GM21367 (cell line): ENCODE measurements at regions not wholly inside any gene's neighbourhood (a gene's known extent, or its start where the extent isn't known, plus 50 kb on each side); places are given as distances from the start of the nearest gene placed in this dataset.
"Not testable (repeated sequence)": the region's sequence is repeated elsewhere in the genome, so short reads cannot be mapped to it uniquely, and the experiment has no call there.

Experiments used
- ATAC-seq: cut with Tn5 transposase; IDR thresholded peaks from one replicate; pipeline ENCODE4 v1.9.1; 2021; ENCODE audit not compliant: unreplicated experiment

DNA sequence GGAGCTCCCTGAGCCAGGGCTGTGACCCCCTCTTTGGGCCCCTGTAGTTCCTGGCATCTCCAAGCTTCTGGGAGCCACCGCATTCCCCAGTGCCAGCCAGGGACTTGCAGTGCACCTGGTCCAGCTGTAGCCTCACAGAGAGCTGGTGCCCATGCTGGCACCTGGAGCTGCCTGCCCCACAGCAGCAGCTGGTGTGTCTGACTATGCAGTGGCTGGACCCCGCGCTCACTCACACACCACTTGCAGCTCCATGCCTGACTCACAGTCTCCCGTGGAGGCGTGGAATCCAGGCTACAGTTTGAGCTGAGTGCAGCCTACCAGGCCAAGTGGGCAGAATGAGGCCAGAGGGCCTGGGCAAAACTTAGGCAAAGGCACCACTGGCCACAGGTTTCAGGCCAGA lies 102.2 kb upstream of the NAMPT start:
- ATAC-seq = no peak

DNA sequence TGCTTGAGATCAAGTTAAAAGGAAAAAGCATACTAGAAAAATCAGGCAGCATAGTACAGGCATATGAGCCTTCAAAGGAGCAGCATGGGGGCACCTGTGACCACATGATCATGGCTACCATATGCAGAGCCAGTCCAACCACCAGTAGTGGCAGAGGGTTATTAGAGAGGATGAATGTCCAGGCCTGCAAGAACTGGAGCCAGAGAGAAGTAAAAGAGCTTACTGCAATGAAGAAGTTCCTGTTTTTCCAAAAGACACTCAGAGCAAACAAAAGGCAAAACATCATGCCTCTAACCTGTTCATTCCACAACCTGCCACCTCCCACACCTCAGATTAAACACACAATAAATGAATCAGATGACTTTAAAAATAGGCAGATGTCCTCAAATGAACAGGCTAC lies 99.6 kb upstream of the NAMPT start:
- ATAC-seq = no peak

DNA sequence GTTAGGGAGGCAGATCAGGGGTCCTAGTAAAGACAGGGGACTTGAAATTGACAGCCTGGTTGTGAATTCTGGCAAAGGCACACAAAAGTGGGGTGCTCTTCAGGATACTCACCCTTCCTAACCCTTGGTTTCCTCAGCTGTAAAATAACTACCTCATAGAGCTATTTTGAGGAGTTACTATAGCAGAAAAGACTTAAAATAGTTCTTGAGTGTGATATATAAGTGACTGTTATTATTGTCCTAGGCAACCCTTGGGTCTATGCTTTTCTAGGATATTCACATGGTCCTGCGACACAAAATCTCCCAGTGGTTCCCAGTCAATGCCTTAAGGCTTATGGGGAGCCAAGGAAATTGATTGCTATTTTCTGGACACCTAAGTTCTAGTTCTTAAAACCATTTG lies 98.1 kb upstream of the NAMPT start:
- no peak for ATAC-seq

DNA sequence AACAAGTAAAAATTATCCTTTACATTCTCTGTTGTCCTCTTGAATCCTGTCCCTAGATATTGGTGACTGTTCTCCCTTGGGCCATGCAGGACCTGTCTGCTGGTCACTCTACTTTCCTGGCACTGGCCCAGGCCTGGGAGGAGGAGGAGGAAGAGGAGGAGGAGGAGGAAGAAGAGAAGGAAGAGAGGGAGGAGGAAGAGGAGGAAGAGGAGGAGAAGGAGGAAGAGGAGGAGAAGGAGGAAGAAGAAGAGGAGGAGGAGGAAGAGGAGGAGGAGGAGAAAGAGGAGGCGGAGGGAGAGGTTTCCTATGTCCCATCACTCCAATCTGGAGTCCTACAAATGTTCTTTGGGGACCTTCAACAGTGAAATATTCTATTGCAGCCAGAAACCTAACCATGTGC lies 97.3 kb upstream of the NAMPT start:
- ATAC-seq = no peak

DNA sequence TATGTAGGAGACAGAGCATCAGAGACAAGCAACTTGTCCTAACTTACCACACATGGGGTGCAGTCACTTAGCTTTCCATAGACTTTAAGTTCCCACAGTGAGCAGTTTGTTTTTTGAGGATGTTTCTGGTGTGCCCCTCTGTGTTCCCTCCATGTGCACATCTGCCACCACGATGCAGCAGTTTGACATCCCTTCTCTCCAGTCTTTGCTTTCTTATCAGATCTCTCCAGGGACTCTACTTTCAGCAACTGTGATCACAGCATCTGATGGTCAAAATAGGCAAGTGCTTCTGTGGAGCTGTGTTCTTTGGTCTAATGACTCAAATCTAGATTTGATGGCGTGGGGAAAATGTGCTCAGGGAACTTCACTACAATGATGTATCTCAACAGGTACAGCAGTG lies 96.5 kb upstream of the NAMPT start:
- no peak for ATAC-seq

DNA sequence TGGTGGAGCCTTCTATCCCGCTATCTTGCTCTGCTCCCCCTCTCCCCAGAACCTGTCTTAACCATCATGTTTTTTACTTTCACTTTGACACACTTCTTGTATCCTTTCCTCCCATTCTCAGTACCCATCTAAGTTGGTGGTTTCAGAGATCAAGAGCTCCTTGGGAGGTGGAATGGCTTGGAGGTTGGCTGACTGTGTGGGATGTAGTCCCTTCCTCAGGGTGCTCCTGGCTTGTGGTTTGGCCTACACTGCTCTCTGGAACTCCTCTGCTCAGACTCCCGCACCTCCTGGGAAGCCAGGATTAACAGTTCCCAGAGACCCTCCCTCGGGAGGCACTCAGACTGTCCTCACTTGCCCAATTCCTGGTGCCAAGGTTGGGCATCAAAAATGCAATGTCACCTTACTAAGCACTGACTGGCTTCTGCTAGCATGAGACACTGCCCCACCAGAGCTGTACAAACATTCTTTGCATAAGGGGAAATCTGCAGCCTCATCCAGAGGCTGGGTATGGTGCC lies 93.1 kb upstream of the NAMPT start:
- ATAC-seq = no peak

DNA sequence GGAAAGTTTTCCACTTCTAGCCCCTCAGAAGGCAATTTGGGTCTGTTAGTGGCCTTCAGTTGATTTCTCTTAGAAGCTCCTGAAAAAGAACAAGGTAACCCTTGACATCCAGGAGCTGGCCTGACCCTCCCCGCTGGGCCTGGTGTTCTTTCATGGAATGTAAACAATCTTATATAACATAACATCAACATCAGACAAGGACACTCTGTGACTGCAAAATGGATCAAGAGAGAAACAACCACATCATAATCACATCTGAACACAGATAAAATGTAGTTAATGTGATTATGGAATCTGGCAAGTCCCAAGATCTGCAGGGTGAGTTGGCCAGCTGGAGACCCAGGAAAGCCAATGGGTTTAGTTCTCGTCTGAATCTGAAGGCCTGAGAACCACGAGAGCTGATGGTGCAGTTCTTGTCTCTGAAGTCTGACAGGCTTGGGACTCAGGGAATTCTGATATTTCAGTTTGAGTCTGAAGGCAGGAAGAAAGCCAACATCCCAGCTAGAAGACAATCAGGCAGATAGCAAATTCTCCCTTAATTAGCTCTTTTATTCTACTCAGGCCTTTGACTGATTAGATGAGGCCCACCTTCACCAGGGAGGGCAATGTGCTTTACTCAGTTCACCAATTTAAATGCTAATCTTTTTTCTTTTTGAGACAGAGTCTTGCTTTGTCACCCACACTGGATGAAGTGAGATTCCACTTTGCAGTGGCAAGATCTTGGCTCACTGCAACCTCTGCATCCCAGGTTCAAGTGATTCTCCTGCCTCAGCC lies 91.4 kb upstream of the NAMPT start:
- ATAC-seq = no peak

DNA sequence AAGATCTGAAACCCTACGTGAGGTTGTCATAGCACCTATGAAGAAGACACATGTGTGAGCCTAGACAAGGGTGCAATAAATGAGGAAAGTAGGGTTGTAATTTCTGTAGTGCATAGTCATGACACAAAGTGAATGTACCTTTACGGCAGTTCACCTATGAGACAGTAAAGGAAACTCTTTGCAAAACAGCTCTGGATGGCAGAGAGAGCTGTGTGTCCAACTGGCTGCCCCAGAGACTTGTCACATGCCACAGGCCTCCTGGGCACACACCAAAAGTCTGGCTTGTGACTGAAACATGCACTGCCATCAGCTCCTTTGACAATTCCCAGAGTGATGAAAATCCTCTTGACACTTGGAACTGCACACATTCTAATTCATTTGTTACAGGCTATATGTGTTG lies 90.7 kb upstream of the NAMPT start:
- no peak for ATAC-seq

DNA sequence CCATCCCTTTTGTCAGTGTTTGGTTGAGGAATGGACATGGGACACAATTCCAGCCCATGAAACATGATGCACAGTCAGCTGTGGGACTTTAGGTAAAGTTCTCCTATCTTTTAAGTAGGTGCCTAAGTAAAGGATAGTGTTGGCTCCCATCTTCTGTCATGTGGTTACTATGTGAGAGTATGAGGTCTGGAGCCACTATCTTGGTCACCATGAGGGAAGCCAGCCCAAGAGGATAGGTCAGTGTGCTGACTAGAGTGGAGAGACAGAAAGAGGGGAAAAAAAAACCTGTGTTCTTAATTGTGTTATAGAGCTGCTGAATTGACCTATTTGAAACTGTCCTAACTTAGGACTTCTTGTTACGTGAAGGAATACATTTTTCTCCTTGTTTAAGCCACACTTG lies 89.7 kb upstream of the NAMPT start:
- ATAC-seq = no peak

DNA sequence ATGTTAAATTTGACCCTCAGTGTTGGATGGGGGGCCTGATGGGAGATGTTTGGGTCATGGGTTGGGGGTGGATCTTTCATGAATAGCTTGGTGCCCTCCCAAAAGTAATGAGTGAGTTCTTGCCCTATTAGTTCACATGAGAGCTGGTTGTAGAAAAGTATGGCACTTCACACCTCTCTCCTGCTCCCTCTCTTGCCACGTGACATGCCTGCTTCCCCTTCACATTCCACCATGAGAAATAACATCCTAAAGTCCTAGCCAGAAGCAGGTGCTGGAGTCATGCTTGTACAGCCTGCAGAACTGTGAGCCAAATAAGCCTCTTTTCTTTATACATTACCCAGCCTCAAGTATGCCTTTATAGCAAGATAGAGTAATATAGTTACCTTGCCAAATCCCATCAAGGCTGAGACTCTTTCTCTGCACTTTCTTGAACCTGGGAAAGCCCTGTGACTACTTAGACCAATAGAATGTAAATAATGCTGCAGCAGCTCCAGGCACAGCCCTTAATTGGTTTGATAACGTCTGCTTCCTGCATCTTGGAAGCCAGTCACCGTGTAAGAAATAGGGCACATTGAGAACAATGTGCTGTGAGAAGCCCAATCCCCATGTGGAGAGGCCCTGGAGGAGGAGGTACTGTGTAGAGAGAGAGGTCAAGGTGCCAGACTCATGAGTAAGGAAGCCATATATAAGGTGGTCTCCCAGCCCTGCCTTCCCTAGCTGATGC lies 88.0 kb upstream of the NAMPT start:
- no peak for ATAC-seq

DNA sequence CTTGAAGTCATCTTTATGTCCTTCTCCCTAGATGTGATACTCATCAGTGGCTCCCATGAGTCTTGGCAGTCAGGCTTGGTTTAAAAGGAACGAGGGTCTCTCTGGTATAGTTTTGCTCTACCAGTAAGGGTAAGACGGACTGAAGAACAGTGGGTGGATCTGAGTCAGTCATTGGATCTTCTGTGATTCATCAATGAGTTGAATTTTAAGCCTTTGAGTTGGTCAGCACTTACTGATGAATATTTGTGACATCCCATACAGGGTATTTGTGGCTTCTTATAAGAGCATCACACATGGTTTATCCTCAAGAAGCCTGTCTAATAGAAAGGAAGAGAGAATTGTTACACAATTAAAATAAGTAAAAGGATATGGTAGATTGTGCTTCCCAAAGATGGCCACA lies 87.3 kb upstream of the NAMPT start:
- ATAC-seq = no peak

DNA sequence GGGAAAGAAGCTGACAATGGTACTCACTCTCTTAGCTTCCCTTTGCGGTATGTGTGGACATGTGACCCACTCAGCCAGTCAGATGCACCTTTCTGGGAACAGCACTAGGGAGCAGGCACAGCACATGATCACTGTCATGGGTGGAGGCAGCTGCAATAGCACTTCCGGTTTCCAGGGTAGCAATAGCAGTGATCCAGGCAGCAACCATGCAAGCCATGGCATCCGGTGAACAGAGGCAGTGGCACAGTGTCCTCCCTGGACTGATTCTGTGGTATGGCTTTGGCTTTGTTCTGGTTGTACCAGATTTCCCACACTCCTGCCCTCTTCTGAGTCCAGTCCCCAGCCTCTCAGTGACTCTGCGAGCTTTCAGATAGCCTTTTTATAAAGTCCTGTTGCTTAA lies 86.8 kb upstream of the NAMPT start:
- no peak for ATAC-seq

DNA sequence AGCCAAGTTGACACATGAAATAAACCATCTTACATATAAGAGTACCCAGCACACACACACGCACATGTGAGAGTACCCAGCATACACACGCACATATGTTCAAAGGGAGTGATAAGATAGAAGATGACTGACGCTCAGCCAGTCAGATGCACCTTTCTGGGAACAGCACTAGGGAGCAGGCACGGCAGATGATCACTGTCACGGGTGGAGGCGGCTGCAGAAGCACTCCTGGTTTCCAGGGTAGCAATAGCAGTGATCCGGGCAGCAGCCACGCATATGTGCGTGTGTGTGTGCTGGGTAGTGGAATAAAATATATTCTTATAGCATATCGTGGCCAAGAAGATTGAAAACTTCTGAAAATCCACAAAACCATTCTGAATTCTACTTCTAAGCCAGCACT lies 85.8 kb upstream of the NAMPT start:
- ATAC-seq = no peak

DNA sequence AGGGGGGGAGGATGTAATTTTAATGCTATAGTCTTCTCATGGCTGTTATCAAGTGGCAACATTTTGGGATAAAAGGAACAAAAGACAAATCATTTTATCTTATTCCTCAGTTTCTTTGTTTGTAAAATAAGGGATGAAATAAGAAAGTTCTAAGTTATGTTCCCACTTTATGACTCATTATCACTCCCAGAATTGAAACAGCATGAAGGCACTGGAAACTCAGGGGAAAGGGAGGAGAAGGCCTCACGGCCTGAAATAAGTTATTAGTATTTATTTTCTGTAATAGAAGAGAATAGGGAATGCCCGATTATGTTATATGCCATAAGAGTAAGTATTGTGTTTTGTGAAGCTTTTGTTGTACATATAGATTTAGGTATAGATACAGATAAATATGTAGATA lies 85.0 kb upstream of the NAMPT start:
- no peak for ATAC-seq

DNA sequence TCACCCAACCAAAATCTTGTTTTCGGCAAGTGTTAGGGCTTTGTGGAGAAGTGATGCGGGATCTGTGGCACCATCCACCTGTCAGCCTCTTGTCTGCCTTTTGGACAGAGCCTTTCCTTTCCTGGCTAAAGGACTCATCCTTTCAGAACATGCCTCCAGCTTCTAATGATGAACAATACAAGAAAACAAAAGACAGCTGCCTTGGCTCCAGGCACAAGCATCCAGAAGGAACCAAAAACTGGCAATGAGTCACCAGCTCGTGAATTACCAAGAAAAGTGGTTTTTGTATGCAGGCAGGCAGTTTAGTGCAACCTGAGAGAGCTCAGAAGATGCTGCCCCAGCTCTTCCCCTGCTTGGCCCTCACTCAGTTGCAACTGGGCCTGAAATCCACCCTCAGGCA lies 84.6 kb upstream of the NAMPT start:
- ATAC-seq = no peak

DNA sequence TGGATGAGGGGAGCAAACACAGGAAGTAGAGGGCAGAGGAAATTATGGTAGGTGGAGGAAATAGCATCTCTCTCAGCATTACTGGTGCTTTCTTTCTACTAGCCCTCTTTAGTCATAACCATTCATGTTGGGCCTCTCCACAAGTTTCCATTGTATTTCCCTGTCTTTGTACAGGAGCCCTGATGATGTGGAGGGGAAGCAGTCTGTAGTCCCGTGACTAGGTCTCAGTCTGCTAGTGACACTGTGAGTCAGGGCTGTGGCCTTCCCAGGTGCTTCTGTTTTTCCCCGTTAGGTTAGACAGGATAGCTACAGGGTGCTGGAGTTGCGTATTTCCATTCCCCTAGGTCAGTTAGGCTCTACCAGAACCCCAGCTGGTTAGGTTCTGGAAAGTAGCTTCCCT lies 82.9 kb upstream of the NAMPT start:
- ATAC-seq = no peak

DNA sequence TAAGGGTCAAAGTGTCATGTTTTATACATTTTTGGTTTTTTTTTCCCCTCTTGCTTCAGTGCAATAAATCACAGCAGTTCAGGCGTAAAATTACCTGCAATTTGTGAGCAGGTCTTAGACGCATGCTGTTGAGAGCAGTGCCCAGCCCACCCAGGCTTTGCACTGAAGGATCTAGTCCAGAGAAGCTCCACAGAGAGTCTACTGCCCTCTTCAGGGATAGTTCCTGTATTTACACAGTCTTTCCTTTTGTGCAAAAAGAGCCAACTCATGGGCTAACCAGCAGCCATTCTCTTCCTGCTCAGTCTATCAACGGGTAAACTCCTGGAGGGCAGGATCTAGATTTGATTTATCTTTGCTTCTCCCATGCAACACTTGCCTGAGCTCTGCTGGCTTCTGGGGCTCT lies 82.2 kb upstream of the NAMPT start:
- ATAC-seq = no peak

DNA sequence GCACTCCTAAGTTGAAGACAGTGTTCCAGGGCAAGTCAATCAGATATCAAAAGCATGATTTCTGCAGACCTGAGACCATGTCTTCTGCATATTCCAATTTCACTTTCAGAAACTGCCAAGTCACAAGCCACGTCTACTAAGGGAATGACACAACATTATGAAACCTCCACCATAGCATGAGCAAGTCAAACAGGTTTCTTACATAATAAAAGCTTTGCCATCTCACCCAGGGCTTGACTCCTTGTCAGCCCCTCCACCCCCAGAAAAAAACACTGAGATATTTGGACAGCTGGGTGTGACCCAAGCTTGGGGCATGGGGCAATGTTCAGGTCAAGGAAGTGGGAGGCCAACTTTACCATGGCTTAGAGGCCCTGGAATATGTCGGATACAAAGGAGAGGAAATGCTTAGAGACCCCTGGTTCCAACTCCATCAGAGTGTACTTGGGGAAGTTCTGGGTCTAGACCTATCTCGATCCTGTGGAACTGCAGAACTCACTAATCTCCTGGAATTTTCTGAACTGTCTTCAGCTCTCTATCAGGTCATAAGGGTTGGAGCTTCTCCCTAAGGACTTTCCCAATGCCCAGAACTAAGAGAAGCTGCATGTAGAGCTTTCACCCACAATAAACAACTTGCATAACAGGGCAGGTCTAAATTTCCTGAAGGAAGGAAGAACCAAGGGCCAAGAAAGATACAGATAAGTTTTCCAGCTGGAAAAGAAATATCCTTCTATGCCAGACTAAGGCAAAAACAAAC lies 80.6 kb upstream of the NAMPT start:
- peak; percentile 77 for ATAC-seq

DNA sequence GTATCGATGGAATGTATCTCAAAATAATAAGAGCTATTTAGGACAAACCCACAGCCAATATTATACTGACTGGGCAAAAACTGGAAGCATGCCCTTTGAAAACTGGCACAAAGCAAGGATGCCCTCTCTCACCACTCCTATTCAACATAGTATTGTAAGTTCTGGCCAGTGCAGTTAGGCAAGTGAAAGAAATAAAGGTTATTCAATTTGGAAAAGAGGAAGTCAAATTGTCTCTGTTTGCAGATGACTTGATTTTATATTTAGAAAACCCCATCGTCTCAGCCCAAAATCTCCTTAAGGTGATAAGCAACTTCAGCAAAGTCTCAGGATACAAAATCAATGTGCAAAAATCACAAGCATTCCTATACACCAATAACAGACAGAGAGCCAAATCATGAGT lies 77.7 kb upstream of the NAMPT start:
- not testable (repeated sequence) for ATAC-seq

DNA sequence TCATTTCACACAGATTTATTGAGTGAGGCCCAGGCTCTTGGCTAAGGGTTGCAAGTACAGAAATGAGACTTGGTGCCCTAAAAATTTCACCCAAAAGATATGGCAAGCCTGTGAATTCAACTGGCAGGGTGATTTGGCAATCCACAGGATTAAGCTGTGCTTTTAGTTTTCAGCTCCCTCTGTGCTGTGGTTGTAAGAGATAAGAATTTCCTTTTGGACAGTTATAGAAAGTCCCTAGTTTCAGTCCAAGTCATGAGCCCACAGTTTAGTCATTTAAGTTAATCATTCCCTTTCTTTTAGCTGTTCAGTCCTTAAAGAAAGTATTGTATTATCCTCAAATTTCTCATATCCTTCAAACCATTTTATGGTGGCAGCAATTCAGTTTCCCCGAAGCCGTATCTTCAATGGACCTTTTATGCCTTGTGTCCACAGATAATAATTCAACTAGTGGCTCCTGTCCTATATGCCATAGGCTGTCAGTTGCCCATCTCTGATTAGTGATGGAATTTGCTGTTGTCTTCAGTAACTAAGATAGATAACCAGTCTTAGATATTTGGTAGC lies 73.4 kb upstream of the NAMPT start:
- no peak for ATAC-seq

DNA sequence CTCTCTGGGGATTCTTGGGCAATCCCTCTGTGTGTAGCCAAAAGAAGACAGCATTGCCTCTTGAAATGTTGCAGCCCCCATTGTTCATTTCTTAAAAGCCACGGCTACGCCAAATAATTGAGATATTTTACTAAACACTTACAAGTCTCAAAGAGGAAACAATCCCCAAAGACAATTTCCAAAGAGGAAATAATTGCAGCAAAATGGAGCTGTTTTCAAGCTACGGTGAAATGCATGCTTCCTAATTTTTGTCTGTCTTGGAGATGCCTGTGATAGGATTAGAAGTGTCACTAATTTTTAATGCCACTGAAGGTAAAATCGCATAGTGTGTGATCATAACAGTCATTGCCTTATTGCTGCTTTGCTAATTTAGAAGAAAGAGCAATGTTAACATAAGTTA lies 72.9 kb upstream of the NAMPT start:
- no peak for ATAC-seq

DNA sequence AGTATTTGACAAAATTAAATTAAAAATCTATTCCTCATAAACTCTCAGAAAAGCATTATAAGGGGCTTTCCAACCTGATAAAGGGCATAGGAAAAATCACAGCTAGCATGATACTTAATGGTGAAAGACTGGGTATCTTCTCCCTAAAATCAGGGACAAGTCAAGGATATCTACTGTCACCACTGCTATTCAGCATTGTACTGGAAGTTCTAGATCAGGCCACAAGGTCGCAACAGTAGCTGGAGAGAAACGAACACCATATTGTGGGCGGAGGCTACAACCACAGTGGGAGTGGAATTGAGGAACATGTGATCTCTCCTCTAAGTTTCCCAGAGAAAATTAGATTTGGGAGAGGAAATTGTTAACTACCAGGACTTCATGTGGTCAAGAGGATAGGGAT lies 70.0 kb upstream of the NAMPT start:
- no peak for ATAC-seq
